Activated T-helper 1 cell treated with anti-CD3 and anti-CD28 coated beads, Interleukin-12 subunit alpha, Interleukin-12 subunit beta, Interleukin-2, Interleukin-4 antibody, amounts not matched to agents 30 ng/mL and 10 ng/mL and 1 ng/mL, durations not matched to agents 14 hours and 24 hours and 36 hours (primary cell): ENCODE measurements at regions not wholly inside any gene's neighbourhood (a gene's known extent, or its start where the extent isn't known, plus 50 kb on each side); places are given as distances from the start of the nearest gene placed in this dataset.
"Not testable (repeated sequence)": the region's sequence is repeated elsewhere in the genome, so short reads cannot be mapped to it uniquely, and the experiment has no call there.

Source experiments
- DNase-seq: peaks from one replicate; pipeline ENCODE4 v3.0.0; 2021; ENCODE audit warnings: low spot score
- H3K27ac Mint-ChIP-seq: one replicate; pipeline ENCODE4 v1.8.0; 2021; ENCODE audit warnings: mild to moderate bottlenecking, mixed read lengths
- H3K27me3 Mint-ChIP-seq: one replicate; pipeline ENCODE4 v1.8.0; 2022; ENCODE audit warnings: mild to moderate bottlenecking, moderate library complexity, mixed read lengths; ENCODE audit not compliant: insufficient read depth
- H3K36me3 Mint-ChIP-seq: one replicate; pipeline ENCODE4 v1.8.0; 2021; ENCODE audit warnings: low read depth, mixed read lengths
- H3K4me1 Mint-ChIP-seq: one replicate; pipeline ENCODE4 v1.8.0; 2021; ENCODE audit warnings: low read depth, mixed read lengths
- H3K4me3 Mint-ChIP-seq: one replicate; pipeline ENCODE4 v1.8.0; 2021; ENCODE audit warnings: mild to moderate bottlenecking, moderate library complexity, mixed read lengths
- H3K9me3 Mint-ChIP-seq: one replicate; pipeline ENCODE4 v1.8.0; 2021; ENCODE audit warnings: mixed read lengths
- intact Hi-C: fragments of 100-400 bp; cut with micrococcal nuclease; formaldehyde crosslinking; loops from one replicate; pipeline ENCODE4 v1.15.1; 2024

- H3K4me1 Mint-ChIP-seq = no peaks in the 10 kb centered on the region
- H3K36me3 Mint-ChIP-seq = no peaks in the 10 kb centered on the region
- H3K4me3 Mint-ChIP-seq = no peak overlapping the region
- no peak overlapping the region for H3K27ac Mint-ChIP-seq
- no peak for DNase-seq
- peaks cover 1% of the 10 kb centered on the region for H3K27me3 Mint-ChIP-seq
- intact Hi-C loops = no loop called here
- peaks cover 18% of the 10 kb centered on the region for H3K9me3 Mint-ChIP-seq
Measured at GRCh38 chr6:169918954-169919549, 167.6 kb downstream of the ERMARD start.

DNA sequence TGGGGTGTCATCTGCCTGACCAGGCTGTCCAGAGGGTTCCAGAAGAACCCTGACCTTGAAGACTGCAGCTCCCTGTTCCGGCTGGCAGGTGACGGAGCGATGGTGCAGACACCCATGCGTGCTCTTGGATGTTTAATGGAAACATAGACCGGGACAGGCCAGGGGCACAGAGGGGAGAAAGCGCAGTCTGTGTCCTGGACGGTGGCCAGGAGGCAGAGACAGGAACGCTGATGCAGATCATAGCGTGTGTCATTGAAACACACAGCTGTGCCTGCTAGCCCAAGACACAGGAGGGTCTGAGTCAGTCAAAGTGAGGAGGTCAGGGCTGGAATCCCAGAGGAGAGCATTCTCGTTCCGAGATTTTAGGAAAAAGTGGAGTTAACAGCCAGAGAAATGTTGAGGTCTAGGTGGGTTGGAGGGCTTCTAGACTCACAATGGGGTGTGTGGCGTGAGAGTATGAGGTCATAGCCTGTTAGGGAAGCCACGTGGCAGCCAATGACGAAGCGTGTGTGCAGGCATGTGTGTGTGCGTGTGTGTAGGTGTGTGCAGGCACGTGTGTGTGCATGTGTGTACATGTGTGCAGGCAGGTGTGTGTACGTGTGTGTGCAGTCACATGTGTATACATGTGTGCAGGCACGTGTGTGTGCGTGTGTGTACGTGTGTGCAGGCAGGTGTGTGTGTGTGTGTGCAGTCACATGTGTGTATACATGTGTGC is 167.0 kb downstream of the ERMARD start:
- H3K4me3 Mint-ChIP-seq = no peak overlapping the region
- H3K9me3 Mint-ChIP-seq = peaks cover 18% of the 10 kb centered on the region
- DNase-seq = no peak
- H3K36me3 Mint-ChIP-seq = no peaks in the 10 kb centered on the region
- intact Hi-C loops = no loop called here
- no peak overlapping the region for H3K27ac Mint-ChIP-seq
- H3K4me1 Mint-ChIP-seq = no peaks in the 10 kb centered on the region
- H3K27me3 Mint-ChIP-seq = peaks cover 1% of the 10 kb centered on the region

DNA sequence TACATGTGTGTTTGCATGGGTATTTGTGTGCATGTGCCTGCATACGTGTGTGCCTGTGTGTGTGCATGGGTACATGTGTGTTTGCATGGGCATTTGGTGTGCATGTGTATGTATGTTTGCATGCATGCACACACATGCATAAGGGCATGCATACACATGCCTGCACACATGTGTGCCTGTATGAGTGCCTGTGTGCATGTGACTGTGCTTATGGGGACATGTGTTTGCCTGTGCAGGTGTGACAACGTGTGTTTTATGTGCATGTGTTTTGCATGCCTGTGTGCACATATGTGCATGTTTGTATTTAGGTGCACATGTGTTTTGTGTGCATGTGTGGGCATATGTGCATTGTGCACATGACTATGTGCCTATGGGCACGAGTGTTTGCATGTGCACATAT is 165.7 kb downstream of the ERMARD start:
- H3K27ac Mint-ChIP-seq = no peak overlapping the region
- no peaks in the 10 kb centered on the region for H3K4me1 Mint-ChIP-seq
- intact Hi-C loops = no loop called here
- no peaks in the 10 kb centered on the region for H3K36me3 Mint-ChIP-seq
- H3K27me3 Mint-ChIP-seq = peaks cover 1% of the 10 kb centered on the region
- peaks cover 18% of the 10 kb centered on the region for H3K9me3 Mint-ChIP-seq
- no peak overlapping the region for H3K4me3 Mint-ChIP-seq
- DNase-seq = no peak

DNA sequence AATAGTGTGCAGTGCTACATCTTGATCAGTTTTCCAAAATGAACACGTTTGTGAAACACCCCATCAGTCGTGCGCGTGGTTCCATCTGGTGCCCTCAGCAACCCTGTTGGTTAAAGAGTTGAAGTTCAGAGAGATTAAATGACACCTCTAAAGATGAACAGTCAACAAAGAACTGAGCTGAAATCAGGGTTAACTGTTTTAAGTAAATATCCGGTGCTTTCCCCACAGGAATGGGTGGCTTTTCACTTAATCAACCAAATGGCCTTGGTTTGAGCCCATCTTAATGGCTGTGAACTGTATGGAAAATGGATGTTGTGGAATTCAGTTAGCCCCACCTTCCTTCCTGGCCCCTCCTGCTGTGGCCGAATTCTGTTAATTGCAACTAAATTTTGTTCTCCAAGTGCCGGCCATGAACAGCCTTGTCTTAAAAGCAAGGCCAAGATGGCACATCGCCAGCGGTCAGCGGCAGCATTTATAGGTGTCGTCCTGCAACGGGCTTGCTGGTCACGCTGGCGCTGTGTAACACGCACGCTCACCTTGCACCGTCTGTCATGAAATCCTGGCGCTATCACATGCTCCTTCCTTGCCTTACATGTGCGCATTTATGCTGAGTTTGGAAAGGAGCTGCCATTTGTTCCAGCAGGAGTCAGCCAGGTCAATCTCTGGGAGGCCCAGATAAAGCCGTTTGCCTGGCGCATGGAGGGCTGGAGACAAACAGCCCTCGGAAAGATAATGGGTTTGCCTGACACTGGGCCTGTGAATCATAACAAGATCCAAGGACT is 164.5 kb downstream of the ERMARD start:
- Mint-ChIP-seq H3K9me3 (peaks cover 18% of the 10 kb centered on the region), H3K4me1 (no peaks in the 10 kb centered on the region), H3K27me3 (peaks cover 1% of the 10 kb centered on the region), H3K27ac (no peak overlapping the region), H3K4me3 (no peak overlapping the region), H3K36me3 (no peaks in the 10 kb centered on the region)
- DNase-seq = no peak
- intact Hi-C loops = no loop called here

GRCh38 chr6:169913745-169914144 is 162.3 kb downstream of the ERMARD start:
- H3K9me3 Mint-ChIP-seq = peaks cover 13% of the 10 kb centered on the region
- H3K4me3 Mint-ChIP-seq, DNase-seq, H3K27me3 Mint-ChIP-seq, H3K27ac Mint-ChIP-seq, intact Hi-C loops, H3K4me1 Mint-ChIP-seq, H3K36me3 Mint-ChIP-seq: not testable (repeated sequence)

GRCh38 chr6:169913096-169913638 is 161.7 kb downstream of the ERMARD start:
- no peak overlapping the region for H3K4me3 Mint-ChIP-seq
- intact Hi-C loops = no loop called here

GRCh38 chr6:169912266-169913095 is 161.1 kb downstream of the ERMARD start:
- H3K27ac Mint-ChIP-seq = no peak overlapping the region
- DNase-seq = no peak
- H3K4me1 Mint-ChIP-seq = no peaks in the 10 kb centered on the region
- peaks cover 2% of the 10 kb centered on the region for H3K9me3 Mint-ChIP-seq
- H3K4me3 Mint-ChIP-seq = no peak overlapping the region
- H3K36me3 Mint-ChIP-seq = no peaks in the 10 kb centered on the region
- H3K27me3 Mint-ChIP-seq = peaks cover 1% of the 10 kb centered on the region
- intact Hi-C loops = no loop called here

More at GRCh38 chr6:169913096-169913638, 161.7 kb downstream of the ERMARD start:
- H3K9me3 Mint-ChIP-seq = peaks cover 8% of the 10 kb centered on the region
- DNase-seq = no peak
- no peaks in the 10 kb centered on the region for H3K36me3 Mint-ChIP-seq
- H3K27ac Mint-ChIP-seq = no peak overlapping the region
- H3K27me3 Mint-ChIP-seq = peaks cover 1% of the 10 kb centered on the region
- no peaks in the 10 kb centered on the region for H3K4me1 Mint-ChIP-seq

DNA sequence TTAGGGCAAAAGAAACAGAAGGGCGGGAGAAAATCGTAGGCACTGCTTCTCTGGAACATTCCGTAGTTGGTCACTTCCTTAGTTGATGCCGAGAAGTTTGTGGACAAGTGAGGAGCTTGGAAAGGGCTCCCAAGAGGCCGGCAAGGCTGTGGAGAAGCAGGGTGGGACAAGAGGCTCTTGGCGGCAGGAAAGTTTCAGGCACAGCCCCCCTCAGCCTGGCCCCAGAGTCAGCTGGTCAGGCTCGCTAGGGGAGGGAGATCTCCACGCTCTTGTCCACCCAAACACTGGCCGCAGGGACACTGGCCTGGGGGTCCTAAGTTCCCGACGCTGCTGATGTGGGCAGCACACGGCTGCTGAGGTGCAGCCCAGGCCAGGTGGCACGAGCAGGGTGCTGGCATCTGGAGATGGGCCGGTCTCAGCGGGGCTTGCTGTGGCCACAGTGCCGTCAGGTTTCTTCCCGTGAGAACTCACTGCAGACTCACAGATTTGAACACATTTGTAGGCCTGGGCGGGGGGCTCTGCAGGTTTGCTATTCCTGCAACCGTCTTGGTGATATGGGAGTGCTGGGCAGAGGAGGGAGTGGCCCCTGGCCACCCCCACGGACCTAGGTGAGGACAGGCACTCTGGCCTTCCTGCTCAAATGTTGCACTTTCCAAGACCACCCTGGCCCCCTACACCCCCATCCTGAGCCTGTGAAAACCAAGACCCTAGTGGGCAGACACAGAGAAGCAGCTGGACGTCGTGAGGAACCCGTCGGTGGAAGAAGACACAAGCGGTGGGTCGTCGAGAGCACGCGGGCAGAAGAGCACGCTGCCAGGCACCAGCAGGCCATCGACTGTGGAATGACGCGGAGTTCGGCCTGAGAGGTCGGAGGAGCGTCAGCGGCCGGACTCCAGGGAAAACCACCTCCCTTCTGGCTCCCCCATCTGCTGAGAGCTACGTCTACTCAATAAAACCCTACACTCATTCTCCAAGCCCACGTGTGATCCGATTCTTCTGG is 160.1 kb downstream of the ERMARD start:
- no peaks in the 10 kb centered on the region for H3K36me3 Mint-ChIP-seq
- no peaks in the 10 kb centered on the region for H3K4me1 Mint-ChIP-seq
- peaks cover 1% of the 10 kb centered on the region for H3K27me3 Mint-ChIP-seq
- no peaks in the 10 kb centered on the region for H3K9me3 Mint-ChIP-seq
- no peak overlapping the region for H3K4me3 Mint-ChIP-seq
- intact Hi-C loops = no loop called here
- no peak overlapping the region for H3K27ac Mint-ChIP-seq
- DNase-seq = no peak

DNA sequence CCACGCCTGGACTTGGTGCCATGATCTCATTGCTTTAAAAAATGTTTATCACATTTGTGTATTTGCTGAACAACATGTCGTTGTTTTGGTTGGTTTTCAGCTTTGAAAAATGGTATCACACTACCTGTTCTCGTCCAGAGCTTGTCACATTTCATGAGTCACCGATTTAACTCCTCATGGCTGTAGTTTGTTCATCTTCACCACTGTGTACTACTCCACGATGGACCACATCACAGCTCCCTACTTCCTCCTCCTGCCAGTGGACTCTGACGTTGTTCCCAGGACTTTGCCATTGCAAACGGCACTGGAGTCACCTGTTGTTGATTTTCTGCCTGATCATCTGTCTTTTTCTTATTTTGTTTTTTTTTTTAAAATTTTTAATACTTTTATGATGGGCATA is 157.7 kb downstream of the ERMARD start:
- H3K27me3 Mint-ChIP-seq = no peaks in the 10 kb centered on the region

GRCh38 chr6:169908403-169908933 is 157.0 kb downstream of the ERMARD start:
- intact Hi-C loops = no loop called here
- Mint-ChIP-seq H3K36me3 (no peaks in the 10 kb centered on the region), H3K4me1 (no peaks in the 10 kb centered on the region), H3K4me3 (no peak overlapping the region), H3K9me3 (no peaks in the 10 kb centered on the region), H3K27ac (no peak overlapping the region), H3K27me3 (no peaks in the 10 kb centered on the region)
- no peak for DNase-seq

More for the DNA sequence above, 157.7 kb downstream of the ERMARD start:
- H3K4me1 Mint-ChIP-seq = no peaks in the 10 kb centered on the region
- H3K4me3 Mint-ChIP-seq = no peak overlapping the region
- no peak for DNase-seq
- no peaks in the 10 kb centered on the region for H3K36me3 Mint-ChIP-seq
- H3K9me3 Mint-ChIP-seq = no peaks in the 10 kb centered on the region
- no peak overlapping the region for H3K27ac Mint-ChIP-seq
- intact Hi-C loops = no loop called here

- no peaks in the 10 kb centered on the region for H3K9me3 Mint-ChIP-seq
- DNase-seq = no peak
- H3K27ac Mint-ChIP-seq = no peak overlapping the region
- no peaks in the 10 kb centered on the region for H3K36me3 Mint-ChIP-seq
- H3K4me3 Mint-ChIP-seq = no peak overlapping the region
- H3K27me3 Mint-ChIP-seq = no peaks in the 10 kb centered on the region
- no peaks in the 10 kb centered on the region for H3K4me1 Mint-ChIP-seq
- intact Hi-C loops = no loop called here
Measured at GRCh38 chr6:169907419-169908115, 156.1 kb downstream of the ERMARD start.
